Ectodermal cell (in vitro differentiated cells): ENCODE measurements at regions not wholly inside any gene's neighbourhood (a gene's known extent, or its start where the extent isn't known, plus 50 kb on each side); places are given as distances from the start of the nearest gene placed in this dataset.

Source experiments
- H3K27ac ChIP-seq: 2 replicates; pipeline ENCODE4 v1.7.0; 2013; ENCODE audit warnings: mild to moderate bottlenecking, low read depth, low read length; ENCODE audit not compliant: insufficient read depth, poor library complexity, severe bottlenecking
- H3K27me3 ChIP-seq: 2 replicates; pipeline ENCODE4 v1.7.0; 2013; ENCODE audit warnings: mild to moderate bottlenecking, low read length; ENCODE audit not compliant: insufficient read depth, control insufficient read depth, poor library complexity, severe bottlenecking
- H3K36me3 ChIP-seq: one replicate; pipeline ENCODE4 v1.7.0; 2013; ENCODE audit warnings: low read length; ENCODE audit not compliant: control insufficient read depth, insufficient read depth
- H3K4me1 ChIP-seq: one replicate; pipeline ENCODE4 v1.7.0; 2013; ENCODE audit warnings: low read length; ENCODE audit not compliant: control insufficient read depth, insufficient read depth
- H3K4me3 ChIP-seq: 2 replicates; pipeline ENCODE4 v1.7.0; 2013; ENCODE audit warnings: low read depth, low read length, control low read depth; ENCODE audit not compliant: insufficient read depth
- H3K9me3 ChIP-seq: 2 replicates; pipeline ENCODE4 v1.7.0; 2013; ENCODE audit warnings: mild to moderate bottlenecking, low read length, moderate library complexity; ENCODE audit not compliant: control insufficient read depth
- WGBS, 2 experiments: methylation state at CpG; one replicate each; pipeline ENCODE4 v1.1.7; 2013; ENCODE audit warnings: missing lambda C conversion rate in 2 of 2; 5-methylcytosine and 5-hydroxymethylcytosine counted together

GRCh38 chr2:120465989-120466703, 120.2 kb downstream of the INHBB start:
- H3K9me3 ChIP-seq, result no peaks in the 10 kb centered on the region
- peaks cover 13% of the 10 kb centered on the region for H3K4me1 ChIP-seq
- H3K27ac ChIP-seq, result no peak overlapping the region
- peaks cover 100% of the 10 kb centered on the region for H3K27me3 ChIP-seq
- WGBS, 2 experiments, result 0 to 1% methylated on average over 25 of the region's 25 CpGs
- H3K36me3 ChIP-seq, result no peaks in the 10 kb centered on the region
- H3K4me3 ChIP-seq, result no peak overlapping the region

- Histone ChIP-seq H3K9me3 (no peaks in the 10 kb centered on the region), H3K4me3 (no peak overlapping the region), H3K27ac (no peak overlapping the region), H3K27me3 (peaks cover 100% of the 10 kb centered on the region), H3K36me3 (no peaks in the 10 kb centered on the region), H3K4me1 (peaks cover 13% of the 10 kb centered on the region)
- WGBS, 2 experiments, result 42 to 48% methylated on average over 2 of the region's 2 CpGs
Observed at GRCh38 chr2:120466704-120467054, 120.7 kb downstream of the INHBB start.

- WGBS, 2 experiments, result 90 to 91% methylated on average over 6 of the region's 6 CpGs
- H3K27me3 ChIP-seq, result peaks cover 100% of the 10 kb centered on the region
- H3K9me3 ChIP-seq, result no peaks in the 10 kb centered on the region
Observed at GRCh38 chr2:120468136-120468535, 122.2 kb downstream of the INHBB start.

GRCh38 chr2:120469426-120469825, 123.5 kb downstream of the INHBB start:
- Histone ChIP-seq H3K27ac (no peak overlapping the region), H3K27me3 (peaks cover 100% of the 10 kb centered on the region)

More at GRCh38 chr2:120468136-120468535, 122.2 kb downstream of the INHBB start:
- Histone ChIP-seq H3K4me3 (no peak overlapping the region), H3K4me1 (peaks cover 13% of the 10 kb centered on the region), H3K27ac (no peak overlapping the region), H3K36me3 (no peaks in the 10 kb centered on the region)

GRCh38 chr2:120470041-120470965, 124.4 kb downstream of the INHBB start:
- no peaks in the 10 kb centered on the region for H3K36me3 ChIP-seq
- H3K4me3 ChIP-seq, result no peak overlapping the region
- H3K4me1 ChIP-seq, result peaks cover 9% of the 10 kb centered on the region
- no peak overlapping the region for H3K27ac ChIP-seq
- 77% methylated on average over 14 of the region's 14 CpGs for WGBS, 2 experiments
- H3K9me3 ChIP-seq, result no peaks in the 10 kb centered on the region
- peaks cover 95% of the 10 kb centered on the region for H3K27me3 ChIP-seq

More at GRCh38 chr2:120469426-120469825, 123.5 kb downstream of the INHBB start:
- H3K36me3 ChIP-seq, result no peaks in the 10 kb centered on the region
- H3K9me3 ChIP-seq, result no peaks in the 10 kb centered on the region
- WGBS, 2 experiments, result 80 to 81% methylated on average over 2 of the region's 2 CpGs
- H3K4me1 ChIP-seq, result peaks cover 13% of the 10 kb centered on the region
- H3K4me3 ChIP-seq, result no peak overlapping the region

GRCh38 chr2:120471166-120471565, 125.2 kb downstream of the INHBB start:
- Histone ChIP-seq H3K4me3 (no peak overlapping the region), H3K36me3 (no peaks in the 10 kb centered on the region), H3K27me3 (peaks cover 95% of the 10 kb centered on the region), H3K27ac (no peak overlapping the region), H3K9me3 (no peaks in the 10 kb centered on the region), H3K4me1 (peaks cover under 1% of the 10 kb centered on the region)
- 86 to 89% methylated on average over 5 of the region's 5 CpGs for WGBS, 2 experiments

GRCh38 chr2:120472031-120472430, 126.1 kb downstream of the INHBB start:
- Histone ChIP-seq H3K27ac (no peak overlapping the region), H3K4me3 (no peak overlapping the region), H3K27me3 (peaks cover 88% of the 10 kb centered on the region), H3K36me3 (no peaks in the 10 kb centered on the region), H3K4me1 (no peaks in the 10 kb centered on the region), H3K9me3 (no peaks in the 10 kb centered on the region)
- WGBS, 2 experiments, result 34 to 39% methylated on average over 2 of the region's 2 CpGs

- Histone ChIP-seq H3K36me3 (no peaks in the 10 kb centered on the region), H3K4me3 (no peak overlapping the region), H3K27me3 (peaks cover 85% of the 10 kb centered on the region), H3K9me3 (no peaks in the 10 kb centered on the region), H3K4me1 (no peaks in the 10 kb centered on the region), H3K27ac (no peak overlapping the region)
- 92 to 93% methylated on average over 12 of the region's 12 CpGs for WGBS, 2 experiments
Observed at GRCh38 chr2:120472891-120473309, 127.0 kb downstream of the INHBB start.

GRCh38 chr2:120473522-120474271, 127.8 kb downstream of the INHBB start:
- Histone ChIP-seq H3K4me1 (no peaks in the 10 kb centered on the region), H3K27me3 (peaks cover 79% of the 10 kb centered on the region), H3K4me3 (no peak overlapping the region), H3K36me3 (no peaks in the 10 kb centered on the region), H3K27ac (no peak overlapping the region), H3K9me3 (no peaks in the 10 kb centered on the region)
- WGBS, 2 experiments, result 83 to 85% methylated on average over 16 of the region's 16 CpGs

- WGBS, 2 experiments, result 89 to 92% methylated on average over 8 of the region's 8 CpGs
- H3K27ac ChIP-seq, result no peak overlapping the region
- no peak overlapping the region for H3K4me3 ChIP-seq
- H3K4me1 ChIP-seq, result no peaks in the 10 kb centered on the region
- peaks cover 71% of the 10 kb centered on the region for H3K27me3 ChIP-seq
- H3K9me3 ChIP-seq, result no peaks in the 10 kb centered on the region
- H3K36me3 ChIP-seq, result no peaks in the 10 kb centered on the region
Observed at GRCh38 chr2:120474486-120474885, 128.6 kb downstream of the INHBB start.
